Kidney (tissue), 13 donors: ENCODE measurements at regions not wholly inside any gene's neighbourhood (a gene's known extent, or its start where the extent isn't known, plus 50 kb on each side); places are given as distances from the start of the nearest gene placed in this dataset.
A peak's percentile ranks its signal among the peaks of the same experiment; 100 is the strongest.

ENCODE experiments used
- DNase-seq, 5 donors: peaks; one replicate each; pipeline ENCODE4 v3.0.0-alpha.2; 2013 to 2020
- FAIRE-seq: peaks from 2 replicates; lab custom pipeline; 2012; peaks lifted over from hg19 to GRCh38; lab: Jason Lieb, UNC
- H3K27ac ChIP-seq, 2 donors: one replicate each; pipeline ENCODE4 v1.7.0; 2013; ENCODE audit warnings: low read depth in 2 of 2, low read length in 2 of 2, inconsistent platforms in 1 of 2
- H3K27me3 ChIP-seq: one replicate; pipeline ENCODE4 v1.7.1; 2013; ENCODE audit warnings: low read length, inconsistent platforms; ENCODE audit not compliant: control insufficient read depth, insufficient read depth
- H3K36me3 ChIP-seq, 3 donors: one replicate each; pipeline versions ENCODE4 v1.7.0 to v1.7.1; 2013; ENCODE audit warnings: low read length in 3 of 3, control low read depth in 1 of 3, inconsistent platforms in 1 of 3; ENCODE audit not compliant: insufficient read depth in 3 of 3, control insufficient read depth in 2 of 3
- H3K4me1 ChIP-seq, 3 donors: one replicate each; pipeline versions ENCODE4 v1.7.0 to v1.7.1; 2013; ENCODE audit warnings: low read length in 3 of 3, inconsistent platforms in 1 of 3, low read depth in 1 of 3; ENCODE audit not compliant: control insufficient read depth in 2 of 3, insufficient read depth in 2 of 3
- H3K4me3 ChIP-seq, 3 donors: one replicate each; pipeline versions ENCODE4 v1.7.0 to v1.8.1; 2013; ENCODE audit warnings: low read length in 3 of 3, control low read depth in 1 of 3, inconsistent platforms in 1 of 3
- H3K9ac ChIP-seq, 3 donors: one replicate each; pipeline versions ENCODE4 v1.7.0 to v1.7.1; 2013; ENCODE audit warnings: low read length in 3 of 3, control low read depth in 1 of 3, inconsistent platforms in 1 of 3
- H3K9me3 ChIP-seq, 3 donors: one replicate each; pipeline versions ENCODE4 v1.7.0 to v1.7.1; 2013; ENCODE audit warnings: low read length in 3 of 3, control low read depth in 1 of 3, inconsistent platforms in 1 of 3; ENCODE audit not compliant: control insufficient read depth in 2 of 3, insufficient read depth in 1 of 3
- intact Hi-C: fragments of 100-400 bp; cut with DNase I; formaldehyde crosslinking; loops from one replicate; pipeline ENCODE4 v1.11.1; 2022
- TF ChIP-seq, protein P1 (sequence below): IDR thresholded peaks from 3 replicates; pipeline ENCODE4 v1.5.1; 2012; ENCODE audit warnings: mild to moderate bottlenecking, moderate library complexity, borderline replicate concordance; ENCODE audit not compliant: insufficient read depth; ENCODE audit errors: extremely low read depth
- donor health status: control.
- donor health status: control.
- donor health status: control.
- donor health status: control.
- donor health status: control.
- donor health status: DM: yes; HTN: yes; CAD: no.
- donor health status: Normal renal cell carcinoma (clear cell type).

DNA sequence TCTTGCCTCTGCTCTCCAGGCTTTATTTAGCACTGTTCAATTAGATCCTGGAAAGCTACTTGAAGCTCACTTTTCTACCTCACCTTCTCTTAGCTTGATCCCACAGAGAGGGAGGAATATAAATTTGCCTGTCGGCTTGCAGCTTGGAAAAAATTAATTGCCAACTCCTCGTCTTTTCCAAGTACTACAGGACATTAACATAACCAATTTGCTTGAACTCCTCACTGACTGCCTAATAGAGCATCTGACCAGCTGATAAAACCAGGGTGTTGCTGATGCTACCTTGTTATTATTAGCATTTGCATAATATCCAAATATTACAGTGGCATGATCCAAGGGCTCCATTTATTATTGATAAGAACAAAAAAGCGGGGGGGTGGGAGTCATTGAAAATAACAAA is 561.8 kb downstream of the MCTP2 start:
- Histone ChIP-seq H3K27ac (no peak overlapping the region), H3K27me3 (no peaks in the 10 kb centered on the region), H3K36me3 (no peaks in the 10 kb centered on the region), H3K9me3 (peaks cover 0 to 4% (median 0%) of the 10 kb centered on the region in 3 donors), H3K4me1 (no peaks in the 10 kb centered on the region), H3K4me3 (no peak overlapping the region), H3K9ac (no peak overlapping the region)
- no peak for DNase-seq
- FAIRE-seq, result no peak
- intact Hi-C loops, result no loop called here
- TF ChIP-seq, protein P1, sequence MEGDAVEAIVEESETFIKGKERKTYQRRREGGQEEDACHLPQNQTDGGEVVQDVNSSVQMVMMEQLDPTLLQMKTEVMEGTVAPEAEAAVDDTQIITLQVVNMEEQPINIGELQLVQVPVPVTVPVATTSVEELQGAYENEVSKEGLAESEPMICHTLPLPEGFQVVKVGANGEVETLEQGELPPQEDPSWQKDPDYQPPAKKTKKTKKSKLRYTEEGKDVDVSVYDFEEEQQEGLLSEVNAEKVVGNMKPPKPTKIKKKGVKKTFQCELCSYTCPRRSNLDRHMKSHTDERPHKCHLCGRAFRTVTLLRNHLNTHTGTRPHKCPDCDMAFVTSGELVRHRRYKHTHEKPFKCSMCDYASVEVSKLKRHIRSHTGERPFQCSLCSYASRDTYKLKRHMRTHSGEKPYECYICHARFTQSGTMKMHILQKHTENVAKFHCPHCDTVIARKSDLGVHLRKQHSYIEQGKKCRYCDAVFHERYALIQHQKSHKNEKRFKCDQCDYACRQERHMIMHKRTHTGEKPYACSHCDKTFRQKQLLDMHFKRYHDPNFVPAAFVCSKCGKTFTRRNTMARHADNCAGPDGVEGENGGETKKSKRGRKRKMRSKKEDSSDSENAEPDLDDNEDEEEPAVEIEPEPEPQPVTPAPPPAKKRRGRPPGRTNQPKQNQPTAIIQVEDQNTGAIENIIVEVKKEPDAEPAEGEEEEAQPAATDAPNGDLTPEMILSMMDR, result no peak

DNA sequence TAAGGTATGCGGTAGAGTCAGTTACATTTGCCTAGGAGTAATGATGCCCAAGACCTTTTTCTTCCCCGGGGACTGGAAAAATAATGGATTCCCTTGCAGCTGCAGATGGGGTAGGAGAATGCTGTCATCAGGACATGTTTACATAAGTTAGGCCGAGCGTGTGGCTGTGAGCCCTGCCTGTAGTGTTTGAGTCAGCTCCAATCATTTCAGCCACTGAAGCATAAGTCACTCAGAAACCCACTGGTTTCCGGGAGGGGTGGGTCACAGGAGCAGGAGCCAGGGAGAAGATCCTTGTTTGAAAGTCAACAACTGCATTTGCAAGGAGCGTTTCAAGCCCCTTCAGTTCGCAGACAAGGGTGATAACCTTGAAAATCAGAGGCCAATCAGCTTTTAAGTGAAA is 562.3 kb downstream of the MCTP2 start:
- H3K27ac ChIP-seq, result no peak overlapping the region
- TF ChIP-seq, protein P1, result no peak
- H3K4me1 ChIP-seq, result no peaks in the 10 kb centered on the region
- intact Hi-C loops, result no loop called here
- peak in 1 of 5 donors; percentile 15 for DNase-seq
- H3K36me3 ChIP-seq, result no peaks in the 10 kb centered on the region
- no peak overlapping the region for H3K9ac ChIP-seq
- no peak for FAIRE-seq
- peaks cover 0 to 4% (median 0%) of the 10 kb centered on the region in 3 donors for H3K9me3 ChIP-seq
- no peak overlapping the region for H3K4me3 ChIP-seq
- H3K27me3 ChIP-seq, result no peaks in the 10 kb centered on the region

DNA sequence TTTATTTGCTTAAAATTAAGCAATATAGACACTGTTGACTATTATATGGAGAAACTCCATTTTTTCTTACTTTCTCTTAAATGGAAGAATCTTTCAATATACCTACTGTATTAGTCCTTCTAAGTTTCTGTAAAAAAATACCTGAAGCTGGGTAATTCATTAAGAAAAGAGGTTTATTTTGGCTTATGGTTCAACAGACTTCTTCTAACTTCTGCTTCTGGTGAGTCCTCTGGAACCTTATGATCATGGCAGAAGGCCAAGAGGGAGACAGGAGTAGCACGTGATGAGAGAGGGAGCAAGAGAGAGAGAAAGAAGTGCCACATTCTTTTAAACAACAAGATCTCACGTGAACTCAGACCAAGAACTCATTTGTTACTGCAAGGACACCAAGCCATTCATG is 573.3 kb downstream of the MCTP2 start:
- Histone ChIP-seq H3K4me1 (no peaks in the 10 kb centered on the region), H3K4me3 (no peak overlapping the region), H3K27ac (no peak overlapping the region), H3K9ac (no peak overlapping the region), H3K27me3 (no peaks in the 10 kb centered on the region), H3K36me3 (no peaks in the 10 kb centered on the region), H3K9me3 (peaks cover 0 to 4% (median 0%) of the 10 kb centered on the region in 3 donors)
- FAIRE-seq (no peak), DNase-seq (no peak)
- TF ChIP-seq, protein P1, result no peak
- intact Hi-C loops, result no loop called here

DNA sequence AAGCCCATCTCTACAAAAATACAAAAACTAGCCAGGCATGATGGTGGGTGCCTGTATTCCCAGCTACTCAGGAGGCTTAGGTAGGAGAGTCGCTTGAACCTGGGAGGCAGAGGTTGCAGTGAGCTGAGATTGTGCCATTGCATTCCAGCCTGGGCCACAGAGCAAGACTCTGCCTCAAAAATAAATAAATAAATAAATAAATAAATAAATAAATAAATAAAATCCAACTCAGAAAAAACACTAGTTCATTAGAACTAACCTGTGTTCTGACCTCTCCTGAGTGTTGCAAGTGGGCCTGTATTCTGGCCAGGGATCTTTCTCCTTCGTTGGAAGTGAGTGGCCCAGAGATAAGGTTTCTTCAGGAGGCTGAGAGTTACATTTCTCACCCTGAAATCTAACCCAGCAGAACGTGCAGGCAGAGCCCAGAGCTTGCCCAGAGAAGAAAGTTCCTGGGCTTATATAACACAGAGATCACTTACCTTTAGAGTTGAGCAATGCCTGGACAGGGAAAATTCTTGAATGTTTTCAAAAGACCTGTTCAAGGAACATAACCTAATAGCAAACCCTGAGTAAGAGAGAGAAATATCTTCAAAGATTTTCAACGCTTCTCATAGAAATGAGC is 583.9 kb downstream of the MCTP2 start:
- TF ChIP-seq, protein P1, result no peak
- H3K9ac ChIP-seq, result no peak overlapping the region
- FAIRE-seq, result no peak
- peak in 3 of 5 donors; percentile 31 to 65 (median 37) for DNase-seq
- H3K27ac ChIP-seq, result no peak overlapping the region
- no peak overlapping the region for H3K4me3 ChIP-seq
- no peaks in the 10 kb centered on the region for H3K4me1 ChIP-seq
- no peaks in the 10 kb centered on the region for H3K36me3 ChIP-seq
- H3K9me3 ChIP-seq, result no peaks in the 10 kb centered on the region
- intact Hi-C loops, result no loop called here
- no peaks in the 10 kb centered on the region for H3K27me3 ChIP-seq
